GM23248 (cell line): ENCODE measurements at regions not wholly inside any gene's neighbourhood (a gene's known extent, or its start where the extent isn't known, plus 50 kb on each side); places are given as distances from the start of the nearest gene placed in this dataset.

Experiments
- DNase-seq: peaks from one replicate; pipeline ENCODE4 v3.0.0-alpha.2; 2015
- H2AFZ ChIP-seq: fragments of 200-600 bp; sonication (generic); 2 replicates; pipeline ENCODE4 v1.6.1; 2016; ENCODE audit warnings: antibody characterized with exemption
- H3F3A ChIP-seq: fragments of 200-600 bp; sonication (generic); 2 replicates; pipeline ENCODE4 v1.6.1; 2016; ENCODE audit warnings: mild to moderate bottlenecking, antibody characterized with exemption, mixed run types; ENCODE audit not compliant: insufficient read depth
- H3K27ac ChIP-seq: fragments of 200-600 bp; sonication (generic); 2 replicates; pipeline ENCODE4 v1.5.1; 2016; ENCODE audit warnings: mild to moderate bottlenecking
- H3K27me3 ChIP-seq: fragments of 200-600 bp; sonication (generic); replicated peaks from 2 replicates; pipeline ENCODE4 v1.6.1; 2016; ENCODE audit warnings: mild to moderate bottlenecking; ENCODE audit not compliant: insufficient read depth
- H3K36me3 ChIP-seq: fragments of 200-600 bp; sonication (generic); 2 replicates; pipeline ENCODE4 v1.6.1; 2016; ENCODE audit warnings: low read depth, mild to moderate bottlenecking
- H3K4me1 ChIP-seq: fragments of 200-600 bp; sonication (generic); 2 replicates; pipeline ENCODE4 v1.6.1; 2016; ENCODE audit warnings: mild to moderate bottlenecking; ENCODE audit not compliant: insufficient read depth
- H3K4me2 ChIP-seq: fragments of 200-600 bp; sonication (generic); one replicate; pipeline ENCODE4 v1.6.1; 2016; ENCODE audit warnings: mild to moderate bottlenecking; ENCODE audit not compliant: unreplicated experiment
- H3K4me3 ChIP-seq: fragments of 200-600 bp; sonication (generic); 2 replicates; pipeline ENCODE4 v1.5.1; 2016; ENCODE audit warnings: mild to moderate bottlenecking
- H3K79me2 ChIP-seq: fragments of 200-600 bp; sonication (generic); 2 replicates; pipeline ENCODE4 v1.6.1; 2016; ENCODE audit warnings: mild to moderate bottlenecking; ENCODE audit not compliant: insufficient read depth
- H3K9ac ChIP-seq: fragments of 200-600 bp; sonication (generic); 2 replicates; pipeline ENCODE4 v1.6.1; 2016; ENCODE audit warnings: mild to moderate bottlenecking
- H3K9me2 ChIP-seq: fragments of 200-600 bp; sonication (generic); 2 replicates; pipeline ENCODE4 v1.6.1; 2016; ENCODE audit warnings: mixed run types, mild to moderate bottlenecking, moderate library complexity; ENCODE audit not compliant: insufficient read depth
- H3K9me3 ChIP-seq: fragments of 200-600 bp; sonication (generic); one replicate; pipeline ENCODE4 v1.6.1; 2017; ENCODE audit warnings: low read depth
- H4K20me1 ChIP-seq: fragments of 200-600 bp; sonication (generic); 2 replicates; pipeline ENCODE4 v1.6.0; 2016; ENCODE audit not compliant: insufficient read depth
- EZH2 ChIP-seq: fragments of 200-600 bp; sonication (generic); IDR thresholded peaks from 2 replicates; pipeline ENCODE4 v1.6.1; 2018; ENCODE audit warnings: antibody characterized with exemption, mild to moderate bottlenecking; ENCODE audit not compliant: insufficient read depth, poor library complexity, severe bottlenecking
- EZH2phosphoT487 ChIP-seq: fragments of 200-600 bp; sonication (generic); IDR thresholded peaks from 2 replicates; pipeline ENCODE4 v1.6.1; 2018; ENCODE audit warnings: antibody characterized with exemption, moderate library complexity, mild to moderate bottlenecking, low read depth; ENCODE audit not compliant: insufficient read depth
- WGBS, 2 experiments: methylation state at CpG; one replicate each; pipeline ENCODE4 v1.1.6; 2015 to 2017; ENCODE audit warnings: low lambda C conversion rate in 2 of 2, low coverage in 1 of 2; ENCODE audit errors: missing lambda C conversion rate in 2 of 2; 5-methylcytosine and 5-hydroxymethylcytosine counted together
- in situ Hi-C: fragments of 300-500 bp; cut with MboI; formaldehyde crosslinking; loops from 2 replicates; pipeline ENCODE4 v1.15.0; 2020

DNA sequence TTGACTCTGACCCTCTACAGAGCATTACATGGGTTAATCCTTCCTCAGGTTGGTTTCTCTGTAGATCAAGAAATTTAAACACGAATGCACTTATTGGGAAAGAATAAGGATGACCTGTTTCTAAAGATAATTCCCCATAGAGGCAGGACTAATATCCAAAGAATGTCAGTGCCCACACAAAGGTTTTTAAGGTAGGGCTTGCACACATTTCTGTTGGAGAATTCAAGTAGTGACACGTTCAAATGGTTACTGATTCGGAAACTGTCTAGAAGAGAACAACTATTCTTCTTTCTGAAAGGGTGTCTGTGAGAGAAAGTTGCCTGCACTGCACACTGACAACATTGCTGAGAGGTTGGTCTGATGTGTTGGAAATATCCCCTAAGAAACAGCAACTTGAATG lies 167.3 kb downstream of the ZNF326 start:
- Histone ChIP-seq H3K27me3 (no peaks in the 10 kb centered on the region), H3K4me3 (no peak overlapping the region), H3K4me1 (no peaks in the 10 kb centered on the region), H4K20me1 (no peaks in the 10 kb centered on the region), H3K36me3 (no peaks in the 10 kb centered on the region), H3K9ac (no peak overlapping the region), H3K4me2 (no peak overlapping the region), H3K27ac (no peak overlapping the region), H3K79me2 (no peaks in the 10 kb centered on the region), H2AFZ (no peak overlapping the region), H3K9me3 (no peaks in the 10 kb centered on the region), H3K9me2 (no peaks in the 10 kb centered on the region), H3F3A (no peaks in the 10 kb centered on the region)
- TF ChIP-seq EZH2 (no peak), EZH2phosphoT487 (no peak)
- DNase-seq = no peak
- 7 to 12% methylated on average over 3 of the region's 3 CpGs for WGBS, 2 experiments
- in situ Hi-C loops = no loop called here

DNA sequence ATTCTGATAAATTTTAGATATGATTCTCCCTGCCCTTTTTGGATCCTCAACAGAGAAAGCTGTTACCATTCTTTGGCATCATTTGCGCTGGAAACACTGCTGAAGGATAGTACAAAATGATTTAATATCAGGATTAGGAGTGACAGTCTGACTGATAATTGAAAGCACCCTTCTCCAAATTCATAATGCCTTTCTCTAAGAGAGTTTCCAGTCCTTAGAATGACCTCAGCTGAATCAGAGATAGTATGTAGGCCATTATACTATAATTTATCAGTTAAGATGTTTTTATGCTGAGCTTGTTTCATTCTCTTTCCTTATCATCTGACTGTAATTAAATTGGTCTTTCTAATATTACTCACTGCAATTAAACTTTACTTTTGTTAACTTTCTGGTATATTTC lies 166.7 kb downstream of the ZNF326 start:
- no peak overlapping the region for H2AFZ ChIP-seq
- H3K36me3 ChIP-seq = no peaks in the 10 kb centered on the region
- in situ Hi-C loops = no loop called here
- H3K79me2 ChIP-seq = no peaks in the 10 kb centered on the region
- H3K4me3 ChIP-seq = no peak overlapping the region
- H3F3A ChIP-seq = no peaks in the 10 kb centered on the region
- no peak for TF ChIP-seq EZH2phosphoT487
- TF ChIP-seq EZH2 = no peak
- no peaks in the 10 kb centered on the region for H3K9me2 ChIP-seq
- no peaks in the 10 kb centered on the region for H3K27me3 ChIP-seq
- H3K9me3 ChIP-seq = no peaks in the 10 kb centered on the region
- DNase-seq = no peak
- H4K20me1 ChIP-seq = no peaks in the 10 kb centered on the region
- no peak overlapping the region for H3K9ac ChIP-seq
- no peak overlapping the region for H3K4me2 ChIP-seq
- no peak overlapping the region for H3K27ac ChIP-seq
- H3K4me1 ChIP-seq = no peaks in the 10 kb centered on the region
- 0 to 10% methylated on average over 1 of the region's 1 CpG for WGBS, 2 experiments

DNA sequence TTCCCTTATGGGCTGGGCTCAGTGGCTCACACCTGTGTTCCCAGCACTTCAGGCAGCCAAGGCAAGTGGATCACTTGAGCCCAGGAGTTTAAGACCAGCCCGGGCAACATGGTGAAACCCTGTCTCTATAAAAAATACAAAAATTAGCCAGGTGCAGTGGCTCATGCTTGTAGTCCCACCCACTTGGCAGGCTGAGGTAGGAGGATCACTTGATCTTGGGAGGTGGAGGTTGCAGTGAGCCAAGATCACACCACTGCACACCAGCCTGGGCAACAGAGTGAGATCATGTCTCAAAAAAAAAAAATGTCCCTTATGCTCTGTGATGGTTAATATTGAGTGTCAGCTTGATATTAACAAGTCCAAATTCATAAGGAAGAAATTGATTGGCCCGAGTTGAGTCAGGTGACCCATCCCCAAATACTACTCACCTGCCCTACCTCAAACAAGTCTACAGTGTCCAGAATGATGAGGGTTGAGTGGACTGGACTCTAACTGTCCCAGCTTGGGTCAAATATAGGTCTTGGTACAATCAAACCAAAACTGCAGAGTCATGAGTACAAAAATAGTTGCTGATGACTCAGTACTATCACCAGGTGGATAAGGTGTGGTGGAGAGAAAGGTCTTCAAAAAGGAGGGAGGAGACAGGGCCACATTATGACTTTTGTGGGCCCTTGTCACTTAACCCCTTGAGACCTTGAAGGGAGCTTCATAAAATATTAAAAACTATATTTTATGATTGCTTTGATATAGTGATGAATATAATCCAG lies 161.0 kb downstream of the ZNF326 start:
- WGBS, 2 experiments = 10 to 15% methylated on average over 2 of the region's 2 CpGs
- Histone ChIP-seq H3K9me2 (no peaks in the 10 kb centered on the region), H3K4me2 (no peak overlapping the region), H3F3A (no peaks in the 10 kb centered on the region), H3K4me1 (no peaks in the 10 kb centered on the region), H3K27ac (no peak overlapping the region), H3K9ac (no peak overlapping the region), H2AFZ (no peak overlapping the region), H3K27me3 (no peaks in the 10 kb centered on the region), H3K79me2 (no peaks in the 10 kb centered on the region), H4K20me1 (no peaks in the 10 kb centered on the region), H3K36me3 (no peaks in the 10 kb centered on the region), H3K4me3 (no peak overlapping the region), H3K9me3 (no peaks in the 10 kb centered on the region)
- no peak for DNase-seq
- in situ Hi-C loops = no loop called here
- TF ChIP-seq EZH2phosphoT487 (no peak), EZH2 (no peak)

- no peaks in the 10 kb centered on the region for H3F3A ChIP-seq
- H3K36me3 ChIP-seq = no peaks in the 10 kb centered on the region
- no peaks in the 10 kb centered on the region for H3K9me2 ChIP-seq
- no peaks in the 10 kb centered on the region for H3K27me3 ChIP-seq
- no peak overlapping the region for H3K27ac ChIP-seq
- H3K4me3 ChIP-seq = no peak overlapping the region
- H4K20me1 ChIP-seq = no peaks in the 10 kb centered on the region
- TF ChIP-seq EZH2 = no peak
- in situ Hi-C loops = no loop called here
- H3K9me3 ChIP-seq = no peaks in the 10 kb centered on the region
- no peak for DNase-seq
- H3K79me2 ChIP-seq = no peaks in the 10 kb centered on the region
- no peaks in the 10 kb centered on the region for H3K4me1 ChIP-seq
- H3K4me2 ChIP-seq = no peak overlapping the region
- H2AFZ ChIP-seq = no peak overlapping the region
- H3K9ac ChIP-seq = no peak overlapping the region
- 19 to 29% methylated on average over 4 of the region's 4 CpGs for WGBS, 2 experiments
Measured at GRCh38 chr1:90154711-90155110, 159.8 kb downstream of the ZNF326 start.

GRCh38 chr1:90149101-90149500 lies 154.2 kb downstream of the ZNF326 start:
- Histone ChIP-seq H3K27ac (no peak overlapping the region), H3K4me2 (no peak overlapping the region), H3K9me3 (no peaks in the 10 kb centered on the region), H3K36me3 (no peaks in the 10 kb centered on the region), H4K20me1 (no peaks in the 10 kb centered on the region), H3K4me1 (no peaks in the 10 kb centered on the region), H3K79me2 (no peaks in the 10 kb centered on the region), H3K27me3 (no peaks in the 10 kb centered on the region), H3K4me3 (no peak overlapping the region), H2AFZ (no peak overlapping the region), H3F3A (no peaks in the 10 kb centered on the region), H3K9me2 (no peaks in the 10 kb centered on the region), H3K9ac (no peak overlapping the region)
- TF ChIP-seq EZH2phosphoT487 (no peak), EZH2 (no peak)
- DNase-seq = no peak
- 36 to 46% methylated on average over 6 of the region's 6 CpGs for WGBS, 2 experiments
- in situ Hi-C loops = no loop called here
